Panc1 (cell line): ENCODE measurements at regions not wholly inside any gene's neighbourhood (a gene's known extent, or its start where the extent isn't known, plus 50 kb on each side); places are given as distances from the start of the nearest gene placed in this dataset.

Experiments used
- ATAC-seq: fragments of 200-7000 bp; cut with Tn5 transposase; 2 replicates; pipeline ENCODE4 v1.9.1; 2020; ENCODE audit warnings: mild to moderate bottlenecking, moderate library complexity
- BruUV-seq: library from RNA; stranded (reverse); fragments of 400-500 nt; replicated peaks from 2 replicates; lab custom pipeline; 2021; lab: Mats Ljungman, UMichigan
- CTCF ChIA-PET: fragments of 300-600 bp; sonication (Branson Sonifier 250); formaldehyde crosslinking; loops from one replicate; lab custom pipeline; 2022; ENCODE audit warnings: antibody characterized with exemption; lab: Charles Lee
- POLR2A ChIA-PET: fragments of 300-600 bp; sonication (Branson Sonifier 250); formaldehyde crosslinking; loops from one replicate; lab custom pipeline; 2022; ENCODE audit warnings: antibody characterized with exemption; lab: Charles Lee
- DNase-seq: peaks from one replicate; pipeline ENCODE4 v3.0.0-alpha.2; 2010; ENCODE audit warnings: low read depth, low spot score
- H3K27ac ChIP-seq: 2 replicates; pipeline ENCODE4 v1.5.1; 2011; ENCODE audit warnings: mild to moderate bottlenecking, low read length, inconsistent platforms
- H3K27me3 ChIP-seq: fragments of 200-500 bp; sonication (Bioruptor generic); 2 replicates; pipeline ENCODE4 v1.6.0; 2014; ENCODE audit warnings: low read length, inconsistent platforms; ENCODE audit not compliant: control insufficient read depth, insufficient read depth
- H3K36me3 ChIP-seq: fragments of 200-500 bp; sonication (Bioruptor generic); 2 replicates; pipeline ENCODE4 v1.5.1; 2014; ENCODE audit warnings: inconsistent platforms, mild to moderate bottlenecking, low read length, moderate library complexity; ENCODE audit not compliant: control insufficient read depth, insufficient read depth
- H3K4me1 ChIP-seq: 2 replicates; pipeline ENCODE4 v1.5.1; 2011; ENCODE audit warnings: inconsistent platforms, mild to moderate bottlenecking, low read length, moderate library complexity; ENCODE audit not compliant: control insufficient read depth, insufficient read depth
- H3K4me3 ChIP-seq, 2 experiments: 2 replicates each; pipeline ENCODE4 v1.5.1; 2011 to 2012; ENCODE audit warnings: low read depth in 2 of 2, low read length in 2 of 2, mild to moderate bottlenecking in 2 of 2, inconsistent platforms in 1 of 2, moderate library complexity in 1 of 2
- H3K9me3 ChIP-seq: fragments of 200-500 bp; sonication (Bioruptor generic); 2 replicates; pipeline ENCODE4 v1.5.1; 2014; ENCODE audit warnings: low read depth, mild to moderate bottlenecking, inconsistent platforms, low read length, moderate library complexity; ENCODE audit not compliant: control insufficient read depth, insufficient read depth
- POLR2AphosphoS5 ChIP-seq: IDR thresholded peaks from 2 replicates; pipeline ENCODE4 v1.6.1; 2012; ENCODE audit warnings: mild to moderate bottlenecking, low read depth, low read length, moderate library complexity
- SIN3A ChIP-seq: IDR thresholded peaks from 2 replicates; pipeline ENCODE4 v1.6.1; 2012; ENCODE audit warnings: low read depth, mild to moderate bottlenecking, low read length, moderate library complexity, borderline replicate concordance; ENCODE audit not compliant: insufficient read depth
- TCF7L2 ChIP-seq: IDR thresholded peaks from 2 replicates; pipeline ENCODE4 v1.6.1; 2011; ENCODE audit warnings: mild to moderate bottlenecking, low read depth, low read length, inconsistent platforms
- in situ Hi-C: cut with HindIII; loops from 2 replicates; pipeline ENCODE4 v1.10.0; 2016; ENCODE audit warnings: low sequenced_read_pairs, low pct_unique_long_range_greater_than_20kb
- intact Hi-C: fragments of 100-400 bp; cut with micrococcal nuclease; formaldehyde crosslinking; loops from one replicate; pipeline ENCODE4 v1.10.0; 2022; ENCODE audit not compliant: unreplicated experiment
- TF ChIP-seq, protein P1 (sequence below), 2 experiments: IDR thresholded peaks; 2 replicates each; pipeline ENCODE4 v1.6.1; 2011 to 2012; ENCODE audit warnings: low read depth in 2 of 2, control low read depth in 1 of 2, low read length in 1 of 2, mild to moderate bottlenecking in 1 of 2, moderate library complexity in 1 of 2; ENCODE audit not compliant: insufficient read depth in 1 of 2
- TF ChIP-seq, protein P2 (sequence below): fragments of 450-650 bp; IDR thresholded peaks from 2 replicates; pipeline ENCODE4 v1.5.1; 2017; ENCODE audit warnings: mild to moderate bottlenecking

DNA sequence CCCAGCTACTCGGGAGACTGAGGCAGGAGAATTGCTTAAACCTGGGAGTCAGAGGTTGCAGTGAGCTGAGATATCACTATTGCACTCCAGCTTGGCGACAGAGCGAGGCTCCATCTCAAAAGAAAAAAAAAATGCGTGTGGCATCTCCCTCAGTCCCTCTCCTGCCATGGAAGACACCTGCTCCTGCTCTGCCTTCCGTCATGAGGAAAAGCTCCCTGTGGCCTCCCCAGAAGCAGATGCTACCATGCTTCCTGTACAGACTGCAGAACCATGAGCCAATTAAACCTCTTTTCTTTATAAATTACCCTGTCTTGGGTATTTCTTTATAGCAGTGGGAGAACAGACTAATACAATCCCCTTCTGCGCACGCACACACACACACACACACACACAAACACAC, 249.4 kb downstream of the MN1 start:
- Histone ChIP-seq H3K27ac (no peak overlapping the region), H3K27me3 (no peaks in the 10 kb centered on the region), H3K36me3 (no peaks in the 10 kb centered on the region), H3K9me3 (no peaks in the 10 kb centered on the region), H3K4me3 (no peak overlapping the region), H3K4me1 (no peaks in the 10 kb centered on the region)
- BruUV-seq: no TSS peak
- in situ Hi-C loops (no loop called here), intact Hi-C loops (no loop called here)
- ChIA-PET CTCF (no interaction called here), POLR2A (no interaction called here)
- ATAC-seq (no peak), DNase-seq (no peak)
- TF ChIP-seq SIN3A: no peak
- TF ChIP-seq POLR2AphosphoS5: no peak

DNA sequence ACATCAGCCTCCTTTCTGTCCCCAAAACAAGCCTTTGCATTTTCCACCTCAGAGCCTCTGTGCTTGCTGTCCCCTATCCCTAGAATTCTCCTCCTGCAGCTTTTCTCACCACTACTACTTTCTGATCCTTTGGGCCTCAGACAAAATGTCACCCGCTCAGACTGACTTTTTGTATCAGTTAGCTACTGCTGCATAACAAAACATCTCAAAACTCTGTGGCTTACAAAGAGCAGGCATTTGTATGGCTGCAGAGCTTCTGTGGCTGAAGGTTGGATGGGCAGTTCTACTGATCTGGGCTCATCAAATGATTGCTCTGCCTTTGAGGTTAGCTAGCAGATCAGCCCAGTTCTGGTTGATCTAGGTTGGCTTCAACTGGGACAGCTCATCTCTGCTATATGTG, 248.7 kb downstream of the MN1 start:
- CTCF ChIA-PET: no interaction called here
- H3K4me3 ChIP-seq: no peak overlapping the region
- H3K27me3 ChIP-seq: no peaks in the 10 kb centered on the region
- BruUV-seq: no TSS peak
- no peaks in the 10 kb centered on the region for H3K9me3 ChIP-seq
- H3K4me1 ChIP-seq: no peaks in the 10 kb centered on the region
- no peak overlapping the region for H3K27ac ChIP-seq
- H3K36me3 ChIP-seq: no peaks in the 10 kb centered on the region
- POLR2A ChIA-PET: no interaction called here
- intact Hi-C loops (no loop called here), in situ Hi-C loops (no loop called here)
- TF ChIP-seq SIN3A (no peak), POLR2AphosphoS5 (no peak), TCF7L2 (no peak)
- TF ChIP-seq, protein P1, sequence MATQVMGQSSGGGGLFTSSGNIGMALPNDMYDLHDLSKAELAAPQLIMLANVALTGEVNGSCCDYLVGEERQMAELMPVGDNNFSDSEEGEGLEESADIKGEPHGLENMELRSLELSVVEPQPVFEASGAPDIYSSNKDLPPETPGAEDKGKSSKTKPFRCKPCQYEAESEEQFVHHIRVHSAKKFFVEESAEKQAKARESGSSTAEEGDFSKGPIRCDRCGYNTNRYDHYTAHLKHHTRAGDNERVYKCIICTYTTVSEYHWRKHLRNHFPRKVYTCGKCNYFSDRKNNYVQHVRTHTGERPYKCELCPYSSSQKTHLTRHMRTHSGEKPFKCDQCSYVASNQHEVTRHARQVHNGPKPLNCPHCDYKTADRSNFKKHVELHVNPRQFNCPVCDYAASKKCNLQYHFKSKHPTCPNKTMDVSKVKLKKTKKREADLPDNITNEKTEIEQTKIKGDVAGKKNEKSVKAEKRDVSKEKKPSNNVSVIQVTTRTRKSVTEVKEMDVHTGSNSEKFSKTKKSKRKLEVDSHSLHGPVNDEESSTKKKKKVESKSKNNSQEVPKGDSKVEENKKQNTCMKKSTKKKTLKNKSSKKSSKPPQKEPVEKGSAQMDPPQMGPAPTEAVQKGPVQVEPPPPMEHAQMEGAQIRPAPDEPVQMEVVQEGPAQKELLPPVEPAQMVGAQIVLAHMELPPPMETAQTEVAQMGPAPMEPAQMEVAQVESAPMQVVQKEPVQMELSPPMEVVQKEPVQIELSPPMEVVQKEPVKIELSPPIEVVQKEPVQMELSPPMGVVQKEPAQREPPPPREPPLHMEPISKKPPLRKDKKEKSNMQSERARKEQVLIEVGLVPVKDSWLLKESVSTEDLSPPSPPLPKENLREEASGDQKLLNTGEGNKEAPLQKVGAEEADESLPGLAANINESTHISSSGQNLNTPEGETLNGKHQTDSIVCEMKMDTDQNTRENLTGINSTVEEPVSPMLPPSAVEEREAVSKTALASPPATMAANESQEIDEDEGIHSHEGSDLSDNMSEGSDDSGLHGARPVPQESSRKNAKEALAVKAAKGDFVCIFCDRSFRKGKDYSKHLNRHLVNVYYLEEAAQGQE (IDR thresholded peaks at IDR 0.05; ENCODE audit: insufficient read depth in 1 of 2, low read depth in 2 of 2, low read length in 1 of 2): no peak
- TF ChIP-seq, protein P2, sequence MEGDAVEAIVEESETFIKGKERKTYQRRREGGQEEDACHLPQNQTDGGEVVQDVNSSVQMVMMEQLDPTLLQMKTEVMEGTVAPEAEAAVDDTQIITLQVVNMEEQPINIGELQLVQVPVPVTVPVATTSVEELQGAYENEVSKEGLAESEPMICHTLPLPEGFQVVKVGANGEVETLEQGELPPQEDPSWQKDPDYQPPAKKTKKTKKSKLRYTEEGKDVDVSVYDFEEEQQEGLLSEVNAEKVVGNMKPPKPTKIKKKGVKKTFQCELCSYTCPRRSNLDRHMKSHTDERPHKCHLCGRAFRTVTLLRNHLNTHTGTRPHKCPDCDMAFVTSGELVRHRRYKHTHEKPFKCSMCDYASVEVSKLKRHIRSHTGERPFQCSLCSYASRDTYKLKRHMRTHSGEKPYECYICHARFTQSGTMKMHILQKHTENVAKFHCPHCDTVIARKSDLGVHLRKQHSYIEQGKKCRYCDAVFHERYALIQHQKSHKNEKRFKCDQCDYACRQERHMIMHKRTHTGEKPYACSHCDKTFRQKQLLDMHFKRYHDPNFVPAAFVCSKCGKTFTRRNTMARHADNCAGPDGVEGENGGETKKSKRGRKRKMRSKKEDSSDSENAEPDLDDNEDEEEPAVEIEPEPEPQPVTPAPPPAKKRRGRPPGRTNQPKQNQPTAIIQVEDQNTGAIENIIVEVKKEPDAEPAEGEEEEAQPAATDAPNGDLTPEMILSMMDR: no peak
- no peak for ATAC-seq
- no peak for DNase-seq

DNA sequence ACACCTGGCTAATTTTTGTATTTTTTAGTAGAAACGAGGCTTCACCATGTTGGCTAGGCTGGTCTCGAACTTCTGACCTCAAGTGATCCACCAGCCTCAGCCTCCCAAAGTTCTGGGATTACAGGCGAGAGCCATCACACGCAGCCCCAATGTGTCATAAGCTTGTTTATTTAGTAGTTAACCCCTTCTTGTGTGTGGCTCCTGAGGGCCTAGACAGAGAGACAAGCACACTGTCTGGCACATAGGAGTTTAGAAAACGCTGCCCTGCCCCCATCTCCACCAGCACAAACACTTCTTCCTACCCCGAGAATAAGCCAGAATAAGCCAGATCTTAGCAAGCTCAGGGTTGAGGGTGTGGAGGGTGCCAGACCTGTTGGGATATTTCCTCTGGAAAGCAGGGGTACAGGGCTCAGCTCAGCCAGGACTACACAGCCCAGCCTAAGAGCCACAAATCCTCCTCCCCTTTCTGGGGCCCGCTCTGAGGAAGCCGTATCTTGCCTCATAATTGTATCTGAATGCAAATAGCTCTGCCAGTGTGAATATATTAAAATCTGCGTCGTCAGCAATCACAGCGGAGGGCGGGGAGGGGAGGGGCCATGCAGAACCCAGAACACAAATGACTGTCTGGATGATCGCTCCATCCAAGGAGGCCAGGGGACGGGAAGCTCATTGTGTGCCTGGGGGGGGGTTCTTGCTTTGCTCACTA, 247.3 kb downstream of the MN1 start:
- TF ChIP-seq POLR2AphosphoS5 (no peak), TCF7L2 (no peak), SIN3A (no peak)
- TF ChIP-seq, protein P1 (IDR thresholded peaks at IDR 0.05; ENCODE audit: insufficient read depth in 1 of 2, low read depth in 2 of 2, low read length in 1 of 2): no peak
- TF ChIP-seq, protein P2: no peak
- H3K27me3 ChIP-seq: no peaks in the 10 kb centered on the region
- DNase-seq (no peak), ATAC-seq (no peak)
- CTCF ChIA-PET: no interaction called here
- POLR2A ChIA-PET: no interaction called here
- no peak overlapping the region for H3K4me3 ChIP-seq
- in situ Hi-C loops: no loop called here
- no peak overlapping the region for H3K27ac ChIP-seq
- no peaks in the 10 kb centered on the region for H3K36me3 ChIP-seq
- BruUV-seq: no TSS peak
- no peaks in the 10 kb centered on the region for H3K4me1 ChIP-seq
- intact Hi-C loops: no loop called here
- H3K9me3 ChIP-seq: no peaks in the 10 kb centered on the region
